ENCODE measurements at regions not wholly inside any gene's neighbourhood (a gene's known extent, or its start where the extent isn't known, plus 50 kb on each side); places are given as distances from the start of the nearest gene placed in this dataset.
"Not testable (repeated sequence)": the region's sequence is repeated elsewhere in the genome, so short reads cannot be mapped to it uniquely, and the experiment has no call there.

GRCh38 chr14:41235466-41235865 is 371.2 kb upstream of the LRFN5 start:
- no peak for TF ChIP-seq CTCF (IDR thresholded peaks at IDR 0.05; ENCODE audit: insufficient read depth, low read length, severe bottlenecking)
- FAIRE-seq: no peak

GRCh38 chr14:41230683-41231082 is 376.0 kb upstream of the LRFN5 start:
- Histone ChIP-seq H3K36me3 (ENCODE audit: control insufficient read depth, insufficient read depth, low read length) (no peaks in the 10 kb centered on the region), H3K4me3 (ENCODE audit: low read depth, low read length) (no peak overlapping the region), H3K27me3 (ENCODE audit: control insufficient read depth, insufficient read depth, low read length) (no peaks in the 10 kb centered on the region)
- FAIRE-seq (no peak), DNase-seq (ENCODE audit: low read depth) (no peak)
- TF ChIP-seq CTCF (IDR thresholded peaks at IDR 0.05; ENCODE audit: insufficient read depth, low read length, severe bottlenecking): no peak

More at GRCh38 chr14:41235466-41235865, 371.2 kb upstream of the LRFN5 start:
- no peak for DNase-seq (ENCODE audit: low read depth)
- Histone ChIP-seq H3K36me3 (ENCODE audit: control insufficient read depth, insufficient read depth, low read length) (no peaks in the 10 kb centered on the region), H3K27me3 (ENCODE audit: control insufficient read depth, insufficient read depth, low read length) (no peaks in the 10 kb centered on the region), H3K4me3 (ENCODE audit: low read depth, low read length) (no peak overlapping the region)

- no peaks in the 10 kb centered on the region for H3K36me3 ChIP-seq (ENCODE audit: control insufficient read depth, insufficient read depth, low read length)
- FAIRE-seq (no peak), DNase-seq (ENCODE audit: low read depth) (no peak)
- no peak for TF ChIP-seq CTCF (IDR thresholded peaks at IDR 0.05; ENCODE audit: insufficient read depth, low read length, severe bottlenecking)
- H3K4me3 ChIP-seq (ENCODE audit: low read depth, low read length): no peak overlapping the region
- no peaks in the 10 kb centered on the region for H3K27me3 ChIP-seq (ENCODE audit: control insufficient read depth, insufficient read depth, low read length)
Measured at GRCh38 chr14:41229824-41230223, 376.9 kb upstream of the LRFN5 start.

- DNase-seq (ENCODE audit: low read depth) (no peak), FAIRE-seq (no peak)
- TF ChIP-seq CTCF (IDR thresholded peaks at IDR 0.05; ENCODE audit: insufficient read depth, low read length, severe bottlenecking): no peak
- H3K4me3 ChIP-seq (ENCODE audit: low read depth, low read length): no peak overlapping the region
- no peaks in the 10 kb centered on the region for H3K36me3 ChIP-seq (ENCODE audit: control insufficient read depth, insufficient read depth, low read length)
- no peaks in the 10 kb centered on the region for H3K27me3 ChIP-seq (ENCODE audit: control insufficient read depth, insufficient read depth, low read length)
Measured at GRCh38 chr14:41225433-41225832, 381.2 kb upstream of the LRFN5 start.

GRCh38 chr14:41222581-41222980 is 384.1 kb upstream of the LRFN5 start:
- TF ChIP-seq CTCF (IDR thresholded peaks at IDR 0.05; ENCODE audit: insufficient read depth, low read length, severe bottlenecking): no peak
- DNase-seq (ENCODE audit: low read depth) (no peak), FAIRE-seq (no peak)
- Histone ChIP-seq H3K4me3 (ENCODE audit: low read depth, low read length) (no peak overlapping the region), H3K27me3 (ENCODE audit: control insufficient read depth, insufficient read depth, low read length) (no peaks in the 10 kb centered on the region), H3K36me3 (ENCODE audit: control insufficient read depth, insufficient read depth, low read length) (no peaks in the 10 kb centered on the region)

GRCh38 chr14:41214978-41215377 is 391.7 kb upstream of the LRFN5 start:
- H3K27me3 ChIP-seq (ENCODE audit: control insufficient read depth, insufficient read depth, low read length); FAIRE-seq; DNase-seq (ENCODE audit: low read depth): not testable (repeated sequence)

More at GRCh38 chr14:41214978-41215377, 391.7 kb upstream of the LRFN5 start:
- H3K4me3 ChIP-seq (ENCODE audit: low read depth, low read length); H3K36me3 ChIP-seq (ENCODE audit: control insufficient read depth, insufficient read depth, low read length): not testable (repeated sequence)

Data from bronchial epithelial cell (primary cell).